CD8-positive, alpha-beta memory T cell (primary cell): ENCODE measurements at regions not wholly inside any gene's neighbourhood (a gene's known extent, or its start where the extent isn't known, plus 50 kb on each side); places are given as distances from the start of the nearest gene placed in this dataset.
"Not testable (repeated sequence)": the region's sequence is repeated elsewhere in the genome, so short reads cannot be mapped to it uniquely, and the experiment has no call there.

Experiments
- CTCF ChIA-PET: fragments of 350-600 bp; sonication (Branson Sonifier 250); formaldehyde crosslinking; loops from one replicate; lab custom pipeline; 2021; ENCODE audit warnings: antibody characterized with exemption; lab: Charles Lee
- POLR2A ChIA-PET: fragments of 350-600 bp; sonication (Branson Sonifier 250); formaldehyde crosslinking; loops from one replicate; lab custom pipeline; 2021; ENCODE audit warnings: antibody characterized with exemption; lab: Charles Lee
- DNase-seq, 5 donors: peaks; one replicate each; pipeline versions ENCODE4 v3.0.0 to v3.0.0-alpha.2; 2020 to 2022; ENCODE audit warnings: mixed read lengths in 1 of 5
- H3K27ac ChIP-seq: one replicate; pipeline ENCODE4 v1.7.0; 2013; ENCODE audit warnings: low read depth, mild to moderate bottlenecking, low read length, moderate library complexity
- H3K27me3 ChIP-seq: 2 replicates; pipeline ENCODE4 v1.7.0; 2013; ENCODE audit warnings: low read length, mild to moderate bottlenecking; ENCODE audit not compliant: insufficient read depth, poor library complexity, severe bottlenecking
- H3K36me3 ChIP-seq: 2 replicates; pipeline ENCODE4 v1.7.0; 2013; ENCODE audit warnings: mild to moderate bottlenecking, low read length, moderate library complexity; ENCODE audit not compliant: insufficient read depth
- H3K4me1 ChIP-seq: 2 replicates; pipeline ENCODE4 v1.7.0; 2013; ENCODE audit warnings: mild to moderate bottlenecking, low read length, moderate library complexity; ENCODE audit not compliant: insufficient read depth
- H3K4me3 ChIP-seq: 2 replicates; pipeline ENCODE4 v1.7.0; 2013; ENCODE audit warnings: mild to moderate bottlenecking, low read length
- H3K9me3 ChIP-seq: 2 replicates; pipeline ENCODE4 v1.7.0; 2013; ENCODE audit warnings: mild to moderate bottlenecking, low read length
- H3K27ac Mint-ChIP-seq, 8 donors: one replicate each; pipeline ENCODE4 v1.8.0; 2020 to 2021; ENCODE audit warnings: mixed read lengths in 8 of 8, mild to moderate bottlenecking in 6 of 8, inconsistent platforms in 3 of 8, moderate library complexity in 3 of 8
- H3K27me3 Mint-ChIP-seq, 2 donors: one replicate each; pipeline ENCODE4 v1.8.0; 2020 to 2021; ENCODE audit warnings: mixed read lengths in 2 of 2, mild to moderate bottlenecking in 1 of 2, moderate library complexity in 1 of 2
- H3K36me3 Mint-ChIP-seq, 3 donors: one replicate each; pipeline ENCODE4 v1.8.0; 2020 to 2021; ENCODE audit warnings: mixed read lengths in 3 of 3, inconsistent platforms in 1 of 3, mild to moderate bottlenecking in 1 of 3
- H3K4me1 Mint-ChIP-seq, 3 donors: one replicate each; pipeline ENCODE4 v1.8.0; 2020 to 2021; ENCODE audit warnings: mixed read lengths in 3 of 3, inconsistent platforms in 1 of 3, mild to moderate bottlenecking in 1 of 3
- H3K4me3 Mint-ChIP-seq, 7 donors: one replicate each; pipeline ENCODE4 v1.8.0; 2020 to 2021; ENCODE audit warnings: mixed read lengths in 7 of 7, mild to moderate bottlenecking in 6 of 7, moderate library complexity in 4 of 7, inconsistent platforms in 2 of 7
- H3K9me3 Mint-ChIP-seq, 5 donors: one replicate each; pipeline ENCODE4 v1.8.0; 2020 to 2022; ENCODE audit warnings: mixed read lengths in 5 of 5, mild to moderate bottlenecking in 3 of 5, moderate library complexity in 2 of 5, inconsistent platforms in 1 of 5

GRCh38 chr15:91356083-91356482, 256.0 kb downstream of the SV2B start:
- CTCF ChIA-PET: no interaction called here
- Histone ChIP-seq H3K9me3 (no peaks in the 10 kb centered on the region), H3K36me3 (no peaks in the 10 kb centered on the region), H3K27ac (no peak overlapping the region), H3K27me3 (no peaks in the 10 kb centered on the region), H3K4me1 (no peaks in the 10 kb centered on the region), H3K4me3 (no peak overlapping the region)
- Mint-ChIP-seq H3K27me3 (peaks cover 5 to 10% of the 10 kb centered on the region in 2 donors), H3K36me3 (peaks cover 0 to 4% (median 0%) of the 10 kb centered on the region in 3 donors), H3K4me3 (no peak overlapping the region), H3K9me3 (no peaks in the 10 kb centered on the region), H3K4me1 (peaks cover 5 to 22% (median 7%) of the 10 kb centered on the region in 3 donors), H3K27ac (no peak overlapping the region)
- DNase-seq: no peak
- POLR2A ChIA-PET: no interaction called here

DNA sequence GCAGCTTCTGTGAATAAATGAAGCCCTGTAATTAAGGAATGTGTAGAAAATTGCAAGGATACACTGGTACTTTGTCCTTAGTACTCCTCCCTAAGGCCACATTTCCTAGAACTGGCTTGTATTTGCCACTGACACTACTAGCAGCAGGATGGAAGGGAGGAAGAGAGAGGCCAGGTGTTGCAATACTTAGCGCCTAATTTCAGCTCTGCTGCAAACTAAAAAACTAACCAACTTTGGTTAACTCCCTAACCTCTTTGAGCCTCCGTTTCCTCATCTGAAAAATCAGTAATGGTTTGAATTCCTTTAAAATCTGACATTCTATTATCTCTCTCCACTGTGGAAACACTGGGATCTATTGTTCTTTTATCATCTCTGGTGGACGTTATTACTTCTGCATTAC, 257.0 kb downstream of the SV2B start:
- Mint-ChIP-seq H3K27me3 (peaks cover 8 to 15% of the 10 kb centered on the region in 2 donors), H3K9me3 (peaks cover 0 to 2% (median 0%) of the 10 kb centered on the region in 5 donors), H3K27ac (no peak overlapping the region), H3K4me3 (peak overlapping the region in 1 of 7 donors; percentile 32), H3K36me3 (peaks cover 0 to 4% (median 0%) of the 10 kb centered on the region in 3 donors), H3K4me1 (peaks cover 5 to 22% (median 7%) of the 10 kb centered on the region in 3 donors)
- H3K9me3 ChIP-seq: no peaks in the 10 kb centered on the region
- H3K4me1 ChIP-seq: no peaks in the 10 kb centered on the region
- no peaks in the 10 kb centered on the region for H3K36me3 ChIP-seq
- ChIA-PET CTCF (no interaction called here), POLR2A (no interaction called here)
- H3K27ac ChIP-seq: no peak overlapping the region
- H3K4me3 ChIP-seq: no peak overlapping the region
- DNase-seq: no peak
- H3K27me3 ChIP-seq: no peaks in the 10 kb centered on the region

DNA sequence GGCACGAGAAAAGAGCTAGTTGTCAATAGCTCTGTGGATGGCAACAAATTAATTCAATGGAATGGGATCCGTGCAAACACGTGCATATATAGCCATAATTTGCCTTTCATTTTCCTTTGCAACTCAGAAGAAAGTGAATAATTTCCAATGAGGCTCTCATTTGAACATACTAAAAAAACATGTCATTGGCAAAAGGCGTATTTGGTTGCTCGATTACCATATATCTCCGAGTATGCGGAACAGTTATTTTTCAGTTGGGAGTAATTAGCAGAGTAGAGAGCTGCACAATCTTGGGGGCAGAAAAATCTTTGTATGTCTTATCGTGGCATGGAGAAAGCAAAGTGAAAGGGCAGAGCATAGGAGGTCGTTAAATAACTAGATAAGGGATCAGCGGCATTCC, 257.4 kb downstream of the SV2B start:
- peaks cover 0 to 4% (median 0%) of the 10 kb centered on the region in 3 donors for H3K36me3 Mint-ChIP-seq
- POLR2A ChIA-PET: no interaction called here

GRCh38 chr15:91358405-91358804, 258.3 kb downstream of the SV2B start:
- H3K4me1 ChIP-seq: no peaks in the 10 kb centered on the region
- H3K36me3 ChIP-seq: no peaks in the 10 kb centered on the region
- Mint-ChIP-seq H3K4me1 (peaks cover 4 to 19% (median 5%) of the 10 kb centered on the region in 3 donors), H3K36me3 (peaks cover 0 to 5% (median 0%) of the 10 kb centered on the region in 3 donors), H3K4me3 (no peak overlapping the region), H3K27me3 (peaks cover 8 to 15% of the 10 kb centered on the region in 2 donors), H3K9me3 (peaks cover 0 to 3% (median 0%) of the 10 kb centered on the region in 5 donors), H3K27ac (no peak overlapping the region)
- no peak overlapping the region for H3K4me3 ChIP-seq
- no peak for DNase-seq
- CTCF ChIA-PET: no interaction called here
- H3K9me3 ChIP-seq: no peaks in the 10 kb centered on the region
- POLR2A ChIA-PET: no interaction called here
- no peak overlapping the region for H3K27ac ChIP-seq
- no peaks in the 10 kb centered on the region for H3K27me3 ChIP-seq

More for the DNA sequence above, 257.4 kb downstream of the SV2B start:
- H3K4me3 ChIP-seq: no peak overlapping the region
- Mint-ChIP-seq H3K27me3 (peaks cover 8 to 15% of the 10 kb centered on the region in 2 donors), H3K27ac (no peak overlapping the region), H3K4me3 (no peak overlapping the region), H3K4me1 (peaks cover 5 to 22% (median 7%) of the 10 kb centered on the region in 3 donors), H3K9me3 (peaks cover 0 to 2% (median 0%) of the 10 kb centered on the region in 5 donors)
- H3K27me3 ChIP-seq: no peaks in the 10 kb centered on the region
- DNase-seq: no peak
- no peaks in the 10 kb centered on the region for H3K9me3 ChIP-seq
- no peaks in the 10 kb centered on the region for H3K36me3 ChIP-seq
- CTCF ChIA-PET: no interaction called here
- no peaks in the 10 kb centered on the region for H3K4me1 ChIP-seq
- no peak overlapping the region for H3K27ac ChIP-seq

DNA sequence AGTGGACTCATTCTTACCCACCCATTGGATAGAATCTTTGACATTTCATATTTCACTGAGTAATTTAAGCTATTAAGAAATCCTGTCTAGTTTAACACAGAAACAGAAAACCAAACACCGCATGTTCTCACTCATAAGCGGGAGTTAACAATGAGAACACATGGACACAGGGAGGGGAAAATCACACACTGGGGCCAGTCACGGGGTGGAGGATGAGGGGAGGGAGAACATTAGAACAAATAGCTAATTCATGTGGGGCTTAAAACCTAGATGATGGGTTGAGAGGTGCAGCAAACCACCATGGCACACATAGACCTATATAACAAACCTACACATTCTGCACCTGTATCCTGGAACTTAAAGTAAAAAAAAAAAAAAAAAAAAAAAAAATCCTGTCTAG, 261.6 kb downstream of the SV2B start:
- H3K4me1 ChIP-seq, POLR2A ChIA-PET, H3K36me3 ChIP-seq: not testable (repeated sequence)

GRCh38 chr15:91366111-91366510, 266.1 kb downstream of the SV2B start:
- peaks cover 6% of the 10 kb centered on the region in 2 donors for H3K27me3 Mint-ChIP-seq

More for the DNA sequence above, 261.6 kb downstream of the SV2B start:
- peaks cover 0 to 13% (median 0%) of the 10 kb centered on the region in 3 donors for H3K36me3 Mint-ChIP-seq
- H3K27ac ChIP-seq, DNase-seq, H3K27me3 ChIP-seq, H3K4me3 Mint-ChIP-seq, H3K4me1 Mint-ChIP-seq, H3K9me3 ChIP-seq, H3K4me3 ChIP-seq, H3K27ac Mint-ChIP-seq, CTCF ChIA-PET: not testable (repeated sequence)
- H3K9me3 Mint-ChIP-seq: peaks cover 8 to 25% (median 16%) of the 10 kb centered on the region in 5 donors
- peaks cover 8 to 12% of the 10 kb centered on the region in 2 donors for H3K27me3 Mint-ChIP-seq

DNA sequence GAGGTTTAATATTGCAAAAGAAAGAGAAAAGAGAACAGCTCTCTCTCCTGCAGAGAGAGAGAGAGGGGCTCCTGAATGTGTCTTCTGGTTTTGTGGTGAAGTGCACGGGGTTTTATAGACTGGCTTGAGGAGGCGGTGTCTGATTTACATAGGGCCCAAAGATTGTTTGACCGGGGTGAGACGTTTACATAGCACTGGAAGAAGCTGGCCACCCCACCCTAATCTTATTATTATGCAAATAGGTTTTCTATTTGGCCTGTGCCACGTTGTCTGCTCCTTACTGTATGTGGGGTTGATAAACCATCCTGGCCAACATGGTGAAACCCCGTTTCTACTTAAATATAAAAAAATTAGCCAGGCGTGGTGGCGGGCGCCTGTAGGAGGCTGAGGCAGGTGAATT, 268.6 kb downstream of the SV2B start:
- Histone ChIP-seq H3K27me3 (no peaks in the 10 kb centered on the region), H3K4me1 (peaks cover 21% of the 10 kb centered on the region), H3K36me3 (no peaks in the 10 kb centered on the region), H3K4me3 (no peak overlapping the region), H3K27ac (no peak overlapping the region), H3K9me3 (no peaks in the 10 kb centered on the region)
- DNase-seq: no peak
- no peak overlapping the region for H3K4me3 Mint-ChIP-seq
- H3K27me3 Mint-ChIP-seq: peaks cover 0 to 3% of the 10 kb centered on the region in 2 donors
- ChIA-PET POLR2A (no interaction called here), CTCF (no interaction called here)
- H3K9me3 Mint-ChIP-seq: peaks cover 8 to 23% (median 16%) of the 10 kb centered on the region in 5 donors
- H3K4me1 Mint-ChIP-seq: peaks cover 34 to 49% (median 44%) of the 10 kb centered on the region in 3 donors
- H3K27ac Mint-ChIP-seq: no peak overlapping the region
- H3K36me3 Mint-ChIP-seq: peaks cover 0 to 17% (median 0%) of the 10 kb centered on the region in 3 donors

More at GRCh38 chr15:91366111-91366510, 266.1 kb downstream of the SV2B start:
- H3K4me3 Mint-ChIP-seq: no peak overlapping the region
- DNase-seq: no peak
- H3K4me1 ChIP-seq: peaks cover 17% of the 10 kb centered on the region
- no peak overlapping the region for H3K4me3 ChIP-seq
- POLR2A ChIA-PET: no interaction called here
- H3K9me3 Mint-ChIP-seq: peaks cover 8 to 25% (median 16%) of the 10 kb centered on the region in 5 donors
- H3K9me3 ChIP-seq: no peaks in the 10 kb centered on the region
- peaks cover 21 to 31% (median 25%) of the 10 kb centered on the region in 3 donors for H3K4me1 Mint-ChIP-seq
- no peaks in the 10 kb centered on the region for H3K36me3 ChIP-seq
- H3K27me3 ChIP-seq: no peaks in the 10 kb centered on the region
- peaks cover 0 to 13% (median 0%) of the 10 kb centered on the region in 3 donors for H3K36me3 Mint-ChIP-seq
- no peak overlapping the region for H3K27ac Mint-ChIP-seq
- CTCF ChIA-PET: no interaction called here
- H3K27ac ChIP-seq: no peak overlapping the region

GRCh38 chr15:91369823-91370222, 269.8 kb downstream of the SV2B start:
- Histone ChIP-seq H3K27ac (no peak overlapping the region), H3K9me3 (no peaks in the 10 kb centered on the region), H3K36me3 (no peaks in the 10 kb centered on the region), H3K4me3 (no peak overlapping the region), H3K27me3 (no peaks in the 10 kb centered on the region), H3K4me1 (peaks cover 21% of the 10 kb centered on the region)
- peaks cover 0 to 3% of the 10 kb centered on the region in 2 donors for H3K27me3 Mint-ChIP-seq
- peaks cover 4 to 20% (median 12%) of the 10 kb centered on the region in 5 donors for H3K9me3 Mint-ChIP-seq
- H3K4me3 Mint-ChIP-seq: peak overlapping the region in 6 of 7 donors; percentile 0 to 74 (median 36)
- POLR2A ChIA-PET: no interaction called here
- H3K36me3 Mint-ChIP-seq: peaks cover 0 to 13% (median 0%) of the 10 kb centered on the region in 3 donors
- CTCF ChIA-PET: interaction anchor here (1.1 kb wide), 1 partner anchor 38 kb away, joined by 3 read pairs; no protein-coding TSS in a partner anchor
- peak overlapping the region in 6 of 8 donors; percentile 25 to 87 (median 70) for H3K27ac Mint-ChIP-seq
- peaks cover 34 to 49% (median 44%) of the 10 kb centered on the region in 3 donors for H3K4me1 Mint-ChIP-seq
- no peak for DNase-seq
